ENCODE measurements at regions not wholly inside any gene's neighbourhood (a gene's known extent, or its start where the extent isn't known, plus 50 kb on each side); places are given as distances from the start of the nearest gene placed in this dataset.
"Not testable (repeated sequence)": the region's sequence is repeated elsewhere in the genome, so short reads cannot be mapped to it uniquely, and the experiment has no call there.

DNA sequence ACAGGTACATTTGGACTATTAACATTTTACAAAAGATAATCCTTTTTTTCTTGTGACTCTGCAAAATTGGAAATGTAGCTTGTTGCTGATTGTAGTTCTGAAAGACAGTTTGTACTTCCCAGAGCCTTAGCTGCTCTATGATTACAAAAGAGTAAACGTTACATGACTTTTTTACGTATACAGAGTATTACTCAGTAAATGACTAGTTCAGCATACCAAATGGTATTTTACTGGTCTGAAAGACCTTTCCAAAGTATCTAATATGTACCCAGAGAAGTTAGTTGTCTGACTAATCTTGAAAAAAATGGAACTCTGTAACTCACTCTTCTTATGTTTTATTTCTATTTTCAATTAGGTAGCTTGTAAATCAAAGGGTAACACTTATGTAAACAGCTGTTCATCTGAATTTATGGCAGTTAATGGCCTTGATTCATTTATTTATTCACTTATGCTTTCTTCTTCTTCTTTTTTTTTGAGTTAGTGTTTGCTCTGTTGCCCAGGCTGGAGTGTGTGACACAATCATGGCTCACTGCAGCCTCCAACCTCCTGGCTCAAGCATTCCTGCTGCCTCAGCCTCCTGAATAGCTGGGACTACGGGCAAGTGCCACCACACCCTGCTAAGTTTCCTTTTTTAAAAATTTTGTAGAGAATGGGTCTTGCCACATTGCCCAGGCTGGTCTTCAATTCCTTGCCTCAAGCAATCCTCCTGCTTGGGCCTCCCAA, 151.7 kb downstream of the C3orf38 start:
- TF ChIP-seq EZH2phosphoT487 (IDR thresholded peaks at IDR 0.05; ENCODE audit: low read depth) = no peak
- TF ChIP-seq, protein P1, sequence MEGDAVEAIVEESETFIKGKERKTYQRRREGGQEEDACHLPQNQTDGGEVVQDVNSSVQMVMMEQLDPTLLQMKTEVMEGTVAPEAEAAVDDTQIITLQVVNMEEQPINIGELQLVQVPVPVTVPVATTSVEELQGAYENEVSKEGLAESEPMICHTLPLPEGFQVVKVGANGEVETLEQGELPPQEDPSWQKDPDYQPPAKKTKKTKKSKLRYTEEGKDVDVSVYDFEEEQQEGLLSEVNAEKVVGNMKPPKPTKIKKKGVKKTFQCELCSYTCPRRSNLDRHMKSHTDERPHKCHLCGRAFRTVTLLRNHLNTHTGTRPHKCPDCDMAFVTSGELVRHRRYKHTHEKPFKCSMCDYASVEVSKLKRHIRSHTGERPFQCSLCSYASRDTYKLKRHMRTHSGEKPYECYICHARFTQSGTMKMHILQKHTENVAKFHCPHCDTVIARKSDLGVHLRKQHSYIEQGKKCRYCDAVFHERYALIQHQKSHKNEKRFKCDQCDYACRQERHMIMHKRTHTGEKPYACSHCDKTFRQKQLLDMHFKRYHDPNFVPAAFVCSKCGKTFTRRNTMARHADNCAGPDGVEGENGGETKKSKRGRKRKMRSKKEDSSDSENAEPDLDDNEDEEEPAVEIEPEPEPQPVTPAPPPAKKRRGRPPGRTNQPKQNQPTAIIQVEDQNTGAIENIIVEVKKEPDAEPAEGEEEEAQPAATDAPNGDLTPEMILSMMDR (IDR thresholded peaks at IDR 0.05; ENCODE audit: low read depth, low read length) = no peak
- Histone ChIP-seq H4K20me1 (ENCODE audit: insufficient read depth, low read length) (no peaks in the 10 kb centered on the region), H3K36me3 (replicated peaks; ENCODE audit: low read depth, low read length) (no peaks in the 10 kb centered on the region), H3K9me3 (ENCODE audit: insufficient read depth, low read length) (no peaks in the 10 kb centered on the region), H3K79me2 (ENCODE audit: low read length) (no peaks in the 10 kb centered on the region), H3K27ac (ENCODE audit: low read length) (no peak overlapping the region), H3K27me3 (ENCODE audit: low read depth, low read length) (no peaks in the 10 kb centered on the region), H3K4me2 (ENCODE audit: low read length) (no peak overlapping the region), H3K9ac (ENCODE audit: low read length) (no peak overlapping the region), H3K4me1 (ENCODE audit: low read length) (no peaks in the 10 kb centered on the region), H2AFZ (ENCODE audit: low read depth, low read length) (no peak overlapping the region), H3K4me3 (ENCODE audit: low read length) (no peak overlapping the region)

DNA sequence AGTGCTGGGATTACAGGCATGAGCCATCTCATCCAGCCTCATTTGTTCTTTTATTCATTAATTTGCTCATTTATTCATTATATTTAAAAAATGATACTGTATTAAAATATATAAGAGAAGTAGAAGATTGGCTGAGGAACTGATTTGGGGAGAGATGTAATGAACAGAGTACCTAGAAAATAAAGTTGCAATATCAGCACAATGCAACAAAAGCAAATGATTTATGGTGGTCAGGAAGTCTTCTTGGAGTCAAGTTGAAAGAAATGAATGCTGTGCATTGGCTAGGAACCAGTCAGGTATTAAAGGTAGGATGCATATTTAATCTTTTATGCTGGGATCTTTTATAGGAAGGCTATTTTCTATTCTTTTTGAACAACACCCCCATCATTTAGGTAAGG, 152.2 kb downstream of the C3orf38 start:
- Histone ChIP-seq H3K4me1 (ENCODE audit: low read length) (no peaks in the 10 kb centered on the region), H3K9me3 (ENCODE audit: insufficient read depth, low read length) (no peaks in the 10 kb centered on the region), H3K27ac (ENCODE audit: low read length) (no peak overlapping the region), H3K9ac (ENCODE audit: low read length) (no peak overlapping the region), H3K36me3 (replicated peaks; ENCODE audit: low read depth, low read length) (no peaks in the 10 kb centered on the region), H4K20me1 (ENCODE audit: insufficient read depth, low read length) (no peaks in the 10 kb centered on the region), H3K4me3 (ENCODE audit: low read length) (no peak overlapping the region), H3K4me2 (ENCODE audit: low read length) (no peak overlapping the region), H3K27me3 (ENCODE audit: low read depth, low read length) (no peaks in the 10 kb centered on the region), H2AFZ (ENCODE audit: low read depth, low read length) (no peak overlapping the region), H3K79me2 (ENCODE audit: low read length) (no peaks in the 10 kb centered on the region)
- TF ChIP-seq, protein P1 (IDR thresholded peaks at IDR 0.05; ENCODE audit: low read depth, low read length) = no peak
- no peak for TF ChIP-seq EZH2phosphoT487 (IDR thresholded peaks at IDR 0.05; ENCODE audit: low read depth)

DNA sequence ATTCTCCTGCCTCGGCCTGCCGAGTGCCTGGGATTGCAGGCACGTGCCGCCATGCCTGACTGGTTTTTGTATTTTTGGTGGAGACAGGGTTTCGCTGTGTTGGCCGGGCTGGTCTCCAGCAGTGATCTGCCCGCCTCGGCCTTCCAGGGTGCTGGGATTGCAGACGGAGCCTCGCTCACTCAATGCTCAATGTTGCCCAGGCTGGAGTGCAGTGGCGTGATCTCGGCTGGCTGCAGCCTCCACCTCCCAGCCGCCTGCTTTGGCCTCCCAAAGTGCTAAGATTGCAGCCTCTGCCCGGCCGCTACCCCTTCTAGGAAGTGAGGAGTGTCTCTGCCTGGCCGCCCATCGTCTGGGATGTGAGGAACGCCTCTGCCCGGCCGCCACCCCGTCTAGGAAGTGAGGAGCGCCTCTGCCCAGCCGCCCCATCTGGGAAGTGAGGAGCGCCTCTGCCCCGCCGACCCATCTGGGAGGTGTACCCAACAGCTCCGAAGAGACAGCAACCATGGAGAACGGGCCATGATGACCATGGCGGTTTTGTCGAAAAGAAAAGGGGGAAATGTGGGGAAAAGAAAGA, 153.7 kb downstream of the C3orf38 start:
- H4K20me1 ChIP-seq (ENCODE audit: insufficient read depth, low read length); H3K27me3 ChIP-seq (ENCODE audit: low read depth, low read length); H3K79me2 ChIP-seq (ENCODE audit: low read length); H3K9me3 ChIP-seq (ENCODE audit: insufficient read depth, low read length); H3K4me1 ChIP-seq (ENCODE audit: low read length); H3K27ac ChIP-seq (ENCODE audit: low read length); H3K36me3 ChIP-seq (replicated peaks; ENCODE audit: low read depth, low read length); H3K4me2 ChIP-seq (ENCODE audit: low read length); H2AFZ ChIP-seq (ENCODE audit: low read depth, low read length); H3K4me3 ChIP-seq (ENCODE audit: low read length); H3K9ac ChIP-seq (ENCODE audit: low read length): not testable (repeated sequence)

DNA sequence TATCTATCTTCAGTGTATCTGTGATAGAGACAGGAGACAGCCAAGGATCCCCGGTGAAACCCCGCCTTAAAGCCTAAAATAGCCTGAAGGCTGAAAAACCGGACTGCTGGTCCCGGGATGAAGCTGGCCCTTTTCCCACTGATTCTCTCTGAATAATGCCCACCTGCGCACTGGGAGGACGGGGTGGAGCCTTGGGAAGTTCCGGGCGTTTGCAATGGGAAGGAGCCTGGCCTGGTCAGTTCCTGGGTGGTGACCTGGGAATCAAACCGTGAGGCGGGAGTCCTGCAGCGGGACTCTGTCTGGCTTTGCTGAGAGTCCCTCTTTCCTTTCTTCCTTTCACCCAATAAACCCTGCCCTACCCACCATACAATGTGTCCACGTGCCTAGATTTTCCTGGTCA, 157.9 kb downstream of the C3orf38 start:
- Histone ChIP-seq H3K36me3 (replicated peaks; ENCODE audit: low read depth, low read length) (no peaks in the 10 kb centered on the region), H4K20me1 (ENCODE audit: insufficient read depth, low read length) (no peaks in the 10 kb centered on the region), H3K4me1 (ENCODE audit: low read length) (peaks cover 9% of the 10 kb centered on the region), H3K4me2 (ENCODE audit: low read length) (no peak overlapping the region), H2AFZ (ENCODE audit: low read depth, low read length) (no peak overlapping the region), H3K4me3 (ENCODE audit: low read length) (no peak overlapping the region), H3K79me2 (ENCODE audit: low read length) (no peaks in the 10 kb centered on the region), H3K27ac (ENCODE audit: low read length) (no peak overlapping the region), H3K9ac (ENCODE audit: low read length) (no peak overlapping the region), H3K27me3 (ENCODE audit: low read depth, low read length) (no peaks in the 10 kb centered on the region), H3K9me3 (ENCODE audit: insufficient read depth, low read length) (no peaks in the 10 kb centered on the region)
- TF ChIP-seq, protein P1 (IDR thresholded peaks at IDR 0.05; ENCODE audit: low read depth, low read length) = no peak
- TF ChIP-seq EZH2phosphoT487 (IDR thresholded peaks at IDR 0.05; ENCODE audit: low read depth) = no peak

Measured in OCI-LY3 (cell line).